Gastroesophageal sphincter (tissue), 4 donors: ENCODE measurements at regions not wholly inside any gene's neighbourhood (a gene's known extent, or its start where the extent isn't known, plus 50 kb on each side); places are given as distances from the start of the nearest gene placed in this dataset.

ENCODE experiments used
- ATAC-seq: fragments of 150-250 bp; one replicate; pipeline ENCODE4 v1.9.1; 2016; ENCODE audit warnings: mild to moderate bottlenecking, moderate library complexity
- H3K27ac ChIP-seq, 4 donors: fragments of 200-600 bp; sonication (generic) in 3 of 4; 1 replicate in 3 of 4; 2 replicates in 1 of 4; pipeline ENCODE4 v1.5.1; 2016 to 2019
- H3K27me3 ChIP-seq: fragments of 200-600 bp; sonication (generic); one replicate; pipeline ENCODE4 v1.5.1; 2019
- H3K36me3 ChIP-seq, 2 donors: fragments of 200-600 bp; sonication (generic); one replicate each; pipeline ENCODE4 v1.5.1; 2019; ENCODE audit warnings: control low read depth in 1 of 2
- H3K4me1 ChIP-seq, 3 donors: fragments of 200-600 bp; sonication (generic); 1 replicate in 2 of 3; 2 replicates in 1 of 3; pipeline ENCODE4 v1.5.1; 2016 to 2019; ENCODE audit warnings: control low read depth in 2 of 3
- H3K4me3 ChIP-seq, 2 donors: fragments of 200-600 bp; sonication (generic); one replicate each; pipeline ENCODE4 v1.5.1; 2019; ENCODE audit warnings: mild to moderate bottlenecking in 1 of 2, moderate library complexity in 1 of 2
- H3K9me3 ChIP-seq, 3 donors: fragments of 200-600 bp; sonication (generic); one replicate each; pipeline ENCODE4 v1.5.1; 2017 to 2019; ENCODE audit warnings: control low read depth in 2 of 3
- CTCF ChIP-seq, 4 experiments: fragments of 200-600 bp in 2 of 4; fragments of 450-650 bp in 2 of 4; sonication (generic) in 1 of 4; IDR thresholded peaks; one replicate each; pipeline ENCODE4 v1.5.1; 2017 to 2019; ENCODE audit warnings: antibody characterized with exemption in 4 of 4, mild to moderate bottlenecking in 2 of 4, moderate library complexity in 2 of 4
- EP300 ChIP-seq: sonication (generic); formaldehyde crosslinking; IDR thresholded peaks from one replicate; pipeline ENCODE4 v1.6.1; 2017; ENCODE audit warnings: antibody characterized with exemption, mild to moderate bottlenecking
- POLR2A ChIP-seq, 2 donors: fragments of 450-650 bp; IDR thresholded peaks; one replicate each; pipeline ENCODE4 v1.6.1; 2017; ENCODE audit warnings: antibody characterized with exemption in 2 of 2, mild to moderate bottlenecking in 2 of 2, moderate library complexity in 1 of 2
- POLR2AphosphoS5 ChIP-seq: sonication (generic); formaldehyde crosslinking; IDR thresholded peaks from one replicate; pipeline ENCODE4 v1.6.1; 2017; ENCODE audit warnings: antibody characterized with exemption
- WGBS, 2 donors: methylation state at CpG; one replicate each; pipeline ENCODE4 v1.1.5; 2018; ENCODE audit warnings: low coverage in 1 of 2; 5-methylcytosine and 5-hydroxymethylcytosine counted together

- H3K9me3 ChIP-seq, result no peaks in the 10 kb centered on the region
- H3K4me3 ChIP-seq, result no peak overlapping the region
- TF ChIP-seq CTCF (IDR thresholded peaks at IDR 0.05), result no peak
- no peak for TF ChIP-seq EP300
- no peak for TF ChIP-seq POLR2A (IDR thresholded peaks at IDR 0.05)
- no peak for TF ChIP-seq POLR2AphosphoS5
- peaks cover 15% of the 10 kb centered on the region for H3K27me3 ChIP-seq
- 14 to 60% methylated on average over 1 to 4 of the region's 7 CpGs for WGBS, 2 donors
- H3K27ac ChIP-seq, result no peak overlapping the region
- H3K36me3 ChIP-seq, result no peaks in the 10 kb centered on the region
- ATAC-seq, result no peak
- H3K4me1 ChIP-seq, result no peaks in the 10 kb centered on the region
Observed at GRCh38 chr20:60921022-60921622, 330.9 kb upstream of the CDH4 start.

- WGBS, 2 donors, result 57 to 74% methylated on average over 3 to 4 of the region's 4 CpGs
- no peaks in the 10 kb centered on the region for H3K27me3 ChIP-seq
- H3K9me3 ChIP-seq, result no peaks in the 10 kb centered on the region
- no peak for ATAC-seq
- H3K36me3 ChIP-seq, result no peaks in the 10 kb centered on the region
- peaks cover 0 to 14% (median 0%) of the 10 kb centered on the region in 3 donors for H3K4me1 ChIP-seq
- no peak overlapping the region for H3K27ac ChIP-seq
- no peak overlapping the region for H3K4me3 ChIP-seq
- no peak for TF ChIP-seq EP300
- no peak for TF ChIP-seq POLR2A (IDR thresholded peaks at IDR 0.05)
- no peak for TF ChIP-seq CTCF (IDR thresholded peaks at IDR 0.05)
- no peak for TF ChIP-seq POLR2AphosphoS5
Observed at GRCh38 chr20:60926831-60927230, 325.2 kb upstream of the CDH4 start.

GRCh38 chr20:60928341-60928740 is 323.7 kb upstream of the CDH4 start:
- ATAC-seq, result no peak
- Histone ChIP-seq H3K4me1 (peaks cover 0 to 15% (median 0%) of the 10 kb centered on the region in 3 donors), H3K27me3 (no peaks in the 10 kb centered on the region), H3K4me3 (no peak overlapping the region), H3K36me3 (no peaks in the 10 kb centered on the region), H3K27ac (no peak overlapping the region), H3K9me3 (no peaks in the 10 kb centered on the region)
- TF ChIP-seq POLR2AphosphoS5 (no peak), CTCF (IDR thresholded peaks at IDR 0.05) (no peak), EP300 (no peak), POLR2A (IDR thresholded peaks at IDR 0.05) (no peak)
- 73 to 80% methylated on average over 1 of the region's 1 CpG for WGBS, 2 donors

- 82 to 91% methylated on average over 4 to 5 of the region's 15 CpGs for WGBS, 2 donors
- peaks cover 0 to 15% (median 0%) of the 10 kb centered on the region in 3 donors for H3K4me1 ChIP-seq
- ATAC-seq, result no peak
Observed at GRCh38 chr20:60930023-60930790, 321.9 kb upstream of the CDH4 start.

More at GRCh38 chr20:60930023-60930790, 321.9 kb upstream of the CDH4 start:
- H3K27me3 ChIP-seq, result no peaks in the 10 kb centered on the region
- no peak for TF ChIP-seq POLR2AphosphoS5
- TF ChIP-seq POLR2A (IDR thresholded peaks at IDR 0.05), result no peak
- no peak for TF ChIP-seq CTCF (IDR thresholded peaks at IDR 0.05)
- no peak for TF ChIP-seq EP300
- H3K9me3 ChIP-seq, result no peaks in the 10 kb centered on the region
- H3K36me3 ChIP-seq, result no peaks in the 10 kb centered on the region
- no peak overlapping the region for H3K27ac ChIP-seq
- no peak overlapping the region for H3K4me3 ChIP-seq
